Uterus (tissue), 2 donors: ENCODE measurements at regions not wholly inside any gene's neighbourhood (a gene's known extent, or its start where the extent isn't known, plus 50 kb on each side); places are given as distances from the start of the nearest gene placed in this dataset.

ENCODE experiments used
- CTCF ChIP-seq, 4 experiments: fragments of 200-600 bp in 2 of 4; fragments of 450-650 bp in 2 of 4; sonication (generic) in 2 of 4; IDR thresholded peaks; one replicate each; pipeline ENCODE4 v1.5.1; 2016 to 2019; ENCODE audit warnings: antibody characterized with exemption in 4 of 4, mild to moderate bottlenecking in 2 of 4, moderate library complexity in 1 of 4
- POLR2A ChIP-seq, 2 donors: fragments of 450-650 bp; IDR thresholded peaks; one replicate each; pipeline ENCODE4 v1.6.1; 2016; ENCODE audit warnings: antibody characterized with exemption in 2 of 2, mild to moderate bottlenecking in 1 of 2, moderate library complexity in 1 of 2

GRCh38 chr4:125365731-125366130 lies 51.0 kb downstream of the FAT4 start:
- no peak for TF ChIP-seq CTCF (IDR thresholded peaks at IDR 0.05)
- TF ChIP-seq POLR2A (IDR thresholded peaks at IDR 0.05), result no peak
